Lower leg skin (tissue), 4 donors: ENCODE measurements at regions not wholly inside any gene's neighbourhood (a gene's known extent, or its start where the extent isn't known, plus 50 kb on each side); places are given as distances from the start of the nearest gene placed in this dataset.

Experiments used
- DNase-seq, 2 donors: peaks; one replicate each; pipeline ENCODE4 v3.0.0-alpha.2; 2019; ENCODE audit warnings: low spot score in 2 of 2
- H3K4me3 ChIP-seq: fragments of 200-600 bp; sonication (generic); 2 replicates; pipeline ENCODE4 v1.5.1; 2017; ENCODE audit warnings: mild to moderate bottlenecking, low read depth; ENCODE audit not compliant: poor library complexity, severe bottlenecking
- POLR2A ChIP-seq, 2 donors: fragments of 450-650 bp; IDR thresholded peaks; one replicate each; pipeline ENCODE4 v1.6.1; 2016 to 2017; ENCODE audit warnings: antibody characterized with exemption in 2 of 2, mild to moderate bottlenecking in 1 of 2, moderate library complexity in 1 of 2
- WGBS, 2 donors: methylation state at CpG; one replicate each; pipeline ENCODE4 v1.1.5; 2018; 5-methylcytosine and 5-hydroxymethylcytosine counted together
- intact Hi-C: fragments of 100-400 bp; cut with DNase I; formaldehyde crosslinking; loops from one replicate; pipeline ENCODE4 v1.15.0; 2023; ENCODE audit warnings: low total_unique reads
- TF ChIP-seq, protein P1 (sequence below), 3 donors: fragments of 450-650 bp; IDR thresholded peaks; one replicate each; pipeline ENCODE4 v1.5.1; 2016; ENCODE audit warnings: antibody characterized with exemption in 3 of 3, mild to moderate bottlenecking in 3 of 3, moderate library complexity in 2 of 3

DNA sequence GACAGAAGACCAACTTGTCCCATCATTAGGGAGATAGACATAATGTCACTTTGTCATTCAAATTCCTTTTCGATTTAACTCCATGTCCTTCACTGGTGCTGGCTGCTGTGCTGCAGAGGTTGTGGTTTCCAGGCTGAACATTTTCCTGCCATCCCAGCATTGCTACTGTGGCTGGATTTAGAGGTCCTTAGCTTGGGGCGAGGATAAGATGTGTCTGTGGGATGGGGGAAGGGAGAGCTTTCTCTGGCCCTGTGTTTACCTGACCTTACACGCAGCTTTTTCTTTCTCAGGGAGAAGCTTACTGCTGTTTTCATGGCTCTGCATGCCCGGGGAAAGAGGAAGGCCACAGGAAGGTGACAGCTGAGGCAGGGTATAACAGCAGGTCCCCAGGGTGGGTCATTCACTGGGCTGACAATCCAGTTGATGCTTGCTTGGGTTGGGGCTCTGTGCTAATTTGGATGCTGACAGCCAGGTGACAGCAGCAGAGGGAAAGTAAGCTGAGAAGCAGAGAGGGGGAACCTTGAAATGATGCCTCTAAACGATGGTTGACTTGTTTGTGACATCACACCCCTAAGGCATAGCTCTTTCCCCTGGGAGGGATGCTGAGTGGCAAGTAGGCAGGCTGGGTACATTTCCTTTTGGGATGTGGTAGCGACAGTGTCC lies 326.9 kb upstream of the CTNNB1 start:
- no peak for DNase-seq
- WGBS, 2 donors, result 71 to 78% methylated on average over 6 of the region's 6 CpGs
- no peak overlapping the region for H3K4me3 ChIP-seq
- intact Hi-C loops, result no loop called here
- TF ChIP-seq, protein P1, sequence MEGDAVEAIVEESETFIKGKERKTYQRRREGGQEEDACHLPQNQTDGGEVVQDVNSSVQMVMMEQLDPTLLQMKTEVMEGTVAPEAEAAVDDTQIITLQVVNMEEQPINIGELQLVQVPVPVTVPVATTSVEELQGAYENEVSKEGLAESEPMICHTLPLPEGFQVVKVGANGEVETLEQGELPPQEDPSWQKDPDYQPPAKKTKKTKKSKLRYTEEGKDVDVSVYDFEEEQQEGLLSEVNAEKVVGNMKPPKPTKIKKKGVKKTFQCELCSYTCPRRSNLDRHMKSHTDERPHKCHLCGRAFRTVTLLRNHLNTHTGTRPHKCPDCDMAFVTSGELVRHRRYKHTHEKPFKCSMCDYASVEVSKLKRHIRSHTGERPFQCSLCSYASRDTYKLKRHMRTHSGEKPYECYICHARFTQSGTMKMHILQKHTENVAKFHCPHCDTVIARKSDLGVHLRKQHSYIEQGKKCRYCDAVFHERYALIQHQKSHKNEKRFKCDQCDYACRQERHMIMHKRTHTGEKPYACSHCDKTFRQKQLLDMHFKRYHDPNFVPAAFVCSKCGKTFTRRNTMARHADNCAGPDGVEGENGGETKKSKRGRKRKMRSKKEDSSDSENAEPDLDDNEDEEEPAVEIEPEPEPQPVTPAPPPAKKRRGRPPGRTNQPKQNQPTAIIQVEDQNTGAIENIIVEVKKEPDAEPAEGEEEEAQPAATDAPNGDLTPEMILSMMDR (IDR thresholded peaks at IDR 0.05), result no peak
- no peak for TF ChIP-seq POLR2A (IDR thresholded peaks at IDR 0.05)

DNA sequence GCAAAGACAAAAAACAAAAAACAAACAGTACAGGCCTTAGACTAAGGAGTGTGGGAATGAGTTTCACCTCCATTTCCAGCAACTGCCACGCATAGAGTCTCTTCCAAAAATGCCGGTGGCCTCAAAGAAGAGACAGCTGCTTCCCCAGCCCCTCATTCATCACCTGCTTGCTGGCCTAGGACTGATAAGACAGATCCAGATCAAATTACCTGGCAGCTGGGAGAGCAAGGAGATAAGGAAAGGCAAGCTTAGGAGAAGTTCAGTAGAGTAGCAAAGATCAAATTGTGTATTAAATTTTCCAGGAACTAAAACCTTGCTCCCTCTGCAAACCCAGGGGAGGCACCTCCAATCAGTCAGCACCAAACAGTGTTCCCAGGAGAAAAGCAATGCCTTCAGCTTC lies 325.8 kb upstream of the CTNNB1 start:
- H3K4me3 ChIP-seq, result no peak overlapping the region
- intact Hi-C loops, result no loop called here
- no peak for DNase-seq
- 66 to 80% methylated on average over 2 of the region's 2 CpGs for WGBS, 2 donors
- no peak for TF ChIP-seq POLR2A (IDR thresholded peaks at IDR 0.05)
- TF ChIP-seq, protein P1 (IDR thresholded peaks at IDR 0.05), result no peak

DNA sequence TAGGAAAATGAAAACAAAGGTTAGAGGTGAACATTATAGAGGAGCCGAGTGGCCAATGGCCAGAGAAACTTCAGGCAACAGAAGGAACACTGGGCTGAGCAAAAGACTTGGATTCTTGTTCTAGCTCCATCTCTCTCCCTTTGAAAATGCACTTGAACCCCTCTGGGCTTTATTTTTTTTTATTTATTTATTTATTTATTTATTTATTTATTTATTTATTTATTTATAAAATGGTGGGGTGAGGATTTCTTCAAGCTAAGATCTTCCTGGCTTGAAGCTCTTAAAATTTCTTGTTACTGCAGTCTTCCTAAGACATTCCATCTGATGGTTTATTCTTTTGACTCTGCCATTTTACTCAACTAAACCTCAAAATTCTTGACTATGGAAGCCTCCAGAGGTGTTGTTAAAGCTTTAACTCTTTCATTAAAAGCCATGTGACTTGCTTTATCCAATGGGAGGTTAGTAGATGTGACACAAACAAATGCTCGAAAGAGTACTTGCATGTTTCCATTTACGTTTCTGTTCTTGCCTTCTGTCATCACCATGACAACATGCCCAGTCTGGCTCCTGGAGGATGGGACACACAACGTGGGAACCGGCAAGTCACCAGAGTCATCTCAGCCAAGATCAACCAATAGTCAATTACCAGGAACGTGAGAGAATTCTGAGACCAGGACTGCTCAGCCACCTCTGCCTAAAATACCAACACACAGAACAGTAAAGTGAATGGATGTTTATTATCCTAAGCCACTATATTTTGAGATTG lies 325.2 kb upstream of the CTNNB1 start:
- intact Hi-C loops, result no loop called here
- H3K4me3 ChIP-seq, result no peak overlapping the region
- WGBS, 2 donors, result 77 to 82% methylated on average over 6 of the region's 6 CpGs
- DNase-seq, result no peak
- TF ChIP-seq POLR2A (IDR thresholded peaks at IDR 0.05), result no peak
- TF ChIP-seq, protein P1 (IDR thresholded peaks at IDR 0.05), result no peak

DNA sequence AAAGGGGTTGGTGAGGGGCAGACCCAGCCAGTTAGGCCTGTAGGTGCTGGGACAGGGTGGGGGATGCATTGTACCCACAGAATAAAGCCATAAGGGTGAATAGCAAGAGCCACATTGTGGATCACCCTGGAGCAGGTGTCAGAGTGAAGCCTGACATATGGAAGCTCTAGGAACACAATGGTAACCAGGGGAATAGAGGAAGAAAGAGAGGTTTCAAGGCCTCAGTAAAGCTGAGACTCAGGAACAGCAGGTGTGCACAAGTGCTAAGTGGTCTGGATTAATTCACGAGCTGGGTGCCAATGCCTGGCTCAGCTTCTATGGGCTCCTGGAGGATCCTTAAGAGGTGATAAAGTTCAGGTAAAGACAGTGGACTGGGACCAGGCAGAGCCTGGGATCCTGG lies 323.7 kb upstream of the CTNNB1 start:
- intact Hi-C loops, result no loop called here
- no peak overlapping the region for H3K4me3 ChIP-seq
- no peak for DNase-seq
- 72 to 74% methylated on average over 1 of the region's 1 CpG for whole genome bisulfite sequencing, 2 donors
- TF ChIP-seq, protein P1 (IDR thresholded peaks at IDR 0.05), result no peak

DNA sequence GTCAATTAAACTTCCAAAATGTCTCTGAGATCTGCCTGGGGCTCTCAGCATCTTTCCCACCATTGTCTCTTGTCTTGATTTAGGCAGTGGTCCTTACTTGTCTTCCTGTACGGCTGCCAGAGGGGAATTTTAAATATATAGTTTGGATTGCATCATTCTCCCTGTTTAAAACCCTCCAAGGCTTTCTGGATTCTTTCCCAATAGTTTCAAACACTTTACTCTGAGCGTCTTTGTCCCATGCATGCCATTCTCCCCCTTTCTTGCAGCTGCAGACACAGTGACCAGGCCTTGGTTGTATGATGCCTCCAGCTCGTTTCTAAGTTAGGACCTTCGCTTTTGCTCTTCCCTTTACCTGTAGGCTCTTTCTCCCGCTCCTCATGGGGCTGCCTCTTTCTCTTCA lies 323.3 kb upstream of the CTNNB1 start:
- WGBS, 2 donors, result 74 to 84% methylated on average over 5 of the region's 5 CpGs
- intact Hi-C loops, result no loop called here
- H3K4me3 ChIP-seq, result no peak overlapping the region
- no peak for DNase-seq
- TF ChIP-seq POLR2A (IDR thresholded peaks at IDR 0.05), result no peak

DNA sequence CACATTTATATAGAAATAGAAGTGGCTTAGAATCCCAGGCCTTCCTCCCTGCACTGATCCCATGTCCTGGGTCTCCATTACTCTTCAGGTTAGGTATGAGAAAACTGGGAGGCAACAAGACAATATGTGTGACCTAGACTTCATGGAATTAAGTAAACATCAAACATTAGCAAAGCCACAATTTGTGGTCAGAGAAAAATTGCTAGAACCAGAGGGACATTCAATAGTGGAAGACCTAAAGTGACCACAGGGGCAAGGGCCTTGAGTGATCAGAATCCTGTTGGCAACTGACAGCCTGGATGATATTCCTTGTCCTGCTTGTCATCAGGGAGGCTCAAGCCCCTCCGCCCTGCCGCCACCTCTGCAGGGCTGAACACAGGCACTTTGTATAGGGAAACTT lies 322.8 kb upstream of the CTNNB1 start:
- no peak for DNase-seq
- intact Hi-C loops, result no loop called here

More for the DNA sequence above, 322.8 kb upstream of the CTNNB1 start:
- TF ChIP-seq, protein P1 (IDR thresholded peaks at IDR 0.05), result no peak
- 91 to 100% methylated on average over 2 of the region's 2 CpGs for WGBS, 2 donors
- H3K4me3 ChIP-seq, result no peak overlapping the region
